ENCODE measurements at regions not wholly inside any gene's neighbourhood (a gene's known extent, or its start where the extent isn't known, plus 50 kb on each side); places are given as distances from the start of the nearest gene placed in this dataset.

DNA sequence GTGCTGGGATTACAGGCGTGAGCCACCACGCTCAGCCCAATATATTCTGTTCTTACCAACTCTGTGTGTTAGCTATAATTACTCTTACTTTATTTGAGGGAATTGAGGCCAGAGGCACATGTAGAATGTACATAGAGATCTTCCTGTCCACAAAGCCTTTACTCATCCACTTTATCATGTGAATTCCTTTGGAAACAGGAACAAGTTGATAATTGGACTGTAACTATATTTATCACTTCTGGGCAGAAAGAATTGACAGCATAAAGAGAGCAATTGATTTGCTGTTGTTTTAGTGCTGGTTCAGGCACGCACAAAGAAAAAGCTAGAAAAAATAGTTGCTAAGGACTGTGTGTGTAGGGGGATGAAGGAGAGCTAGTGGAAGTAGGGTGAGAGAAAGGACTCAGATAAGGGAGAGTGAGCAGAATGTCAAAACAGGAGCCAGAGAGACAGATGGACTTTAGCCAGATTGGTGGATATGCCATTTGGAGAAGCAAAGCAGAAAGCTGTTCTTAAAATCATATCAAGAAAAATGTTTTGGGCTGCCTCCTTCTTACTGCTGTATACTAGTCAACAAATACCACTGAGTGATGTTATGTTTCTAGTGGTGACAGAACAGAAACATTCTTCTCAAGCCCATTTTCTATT, 929.8 kb upstream of the CNTN5 start:
- no peak overlapping the region for H3K4me3 ChIP-seq (ENCODE audit: low read depth, low read length)
- TF ChIP-seq, protein P1, sequence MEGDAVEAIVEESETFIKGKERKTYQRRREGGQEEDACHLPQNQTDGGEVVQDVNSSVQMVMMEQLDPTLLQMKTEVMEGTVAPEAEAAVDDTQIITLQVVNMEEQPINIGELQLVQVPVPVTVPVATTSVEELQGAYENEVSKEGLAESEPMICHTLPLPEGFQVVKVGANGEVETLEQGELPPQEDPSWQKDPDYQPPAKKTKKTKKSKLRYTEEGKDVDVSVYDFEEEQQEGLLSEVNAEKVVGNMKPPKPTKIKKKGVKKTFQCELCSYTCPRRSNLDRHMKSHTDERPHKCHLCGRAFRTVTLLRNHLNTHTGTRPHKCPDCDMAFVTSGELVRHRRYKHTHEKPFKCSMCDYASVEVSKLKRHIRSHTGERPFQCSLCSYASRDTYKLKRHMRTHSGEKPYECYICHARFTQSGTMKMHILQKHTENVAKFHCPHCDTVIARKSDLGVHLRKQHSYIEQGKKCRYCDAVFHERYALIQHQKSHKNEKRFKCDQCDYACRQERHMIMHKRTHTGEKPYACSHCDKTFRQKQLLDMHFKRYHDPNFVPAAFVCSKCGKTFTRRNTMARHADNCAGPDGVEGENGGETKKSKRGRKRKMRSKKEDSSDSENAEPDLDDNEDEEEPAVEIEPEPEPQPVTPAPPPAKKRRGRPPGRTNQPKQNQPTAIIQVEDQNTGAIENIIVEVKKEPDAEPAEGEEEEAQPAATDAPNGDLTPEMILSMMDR (IDR thresholded peaks at IDR 0.05; ENCODE audit: control insufficient read depth, extremely low read depth, insufficient read depth): no peak
- DNase-seq (ENCODE audit: low read depth): no peak

DNA sequence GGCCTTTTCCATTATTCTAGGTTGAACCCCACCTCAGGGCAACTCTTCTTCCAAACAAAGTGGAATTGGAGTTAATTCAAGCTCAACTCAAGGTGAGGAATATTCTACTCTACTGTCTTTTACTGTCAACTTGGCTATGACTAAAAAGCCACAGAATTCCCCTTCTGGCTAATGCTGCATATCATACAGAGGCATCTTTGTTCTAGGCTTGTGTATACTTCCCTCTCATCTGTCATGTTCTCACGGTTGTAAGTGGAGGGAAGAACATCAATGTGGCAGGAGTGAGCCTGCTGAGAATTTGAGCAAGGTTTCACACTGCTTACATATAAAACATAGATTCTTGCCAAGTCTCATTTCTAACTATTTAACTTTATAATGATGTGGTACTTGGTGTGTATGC, 921.4 kb upstream of the CNTN5 start:
- DNase-seq (ENCODE audit: low read depth): no peak
- no peak overlapping the region for H3K4me3 ChIP-seq (ENCODE audit: low read depth, low read length)
- TF ChIP-seq, protein P1 (IDR thresholded peaks at IDR 0.05; ENCODE audit: control insufficient read depth, extremely low read depth, insufficient read depth): no peak

DNA sequence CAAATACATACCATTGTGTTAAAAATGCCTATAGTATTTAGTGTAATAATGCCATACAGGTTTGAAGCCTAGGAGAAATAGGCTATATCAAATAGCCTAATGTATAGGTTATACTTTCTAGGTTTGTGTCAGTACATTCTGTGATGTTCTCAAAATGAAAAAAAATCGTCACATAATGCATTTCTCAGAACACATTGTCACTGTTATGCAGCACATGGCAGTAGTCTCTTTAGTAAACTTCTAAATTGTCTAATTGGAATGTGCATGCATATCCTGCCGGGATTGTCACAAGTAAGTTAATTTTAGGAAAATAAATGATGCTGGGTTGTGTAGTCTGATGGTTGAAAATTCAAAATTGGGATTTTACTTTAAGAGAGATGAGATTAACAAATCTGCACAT, 920.1 kb upstream of the CNTN5 start:
- no peak overlapping the region for H3K4me3 ChIP-seq (ENCODE audit: low read depth, low read length)
- DNase-seq (ENCODE audit: low read depth): no peak
- TF ChIP-seq, protein P1 (IDR thresholded peaks at IDR 0.05; ENCODE audit: control insufficient read depth, extremely low read depth, insufficient read depth): no peak

DNA sequence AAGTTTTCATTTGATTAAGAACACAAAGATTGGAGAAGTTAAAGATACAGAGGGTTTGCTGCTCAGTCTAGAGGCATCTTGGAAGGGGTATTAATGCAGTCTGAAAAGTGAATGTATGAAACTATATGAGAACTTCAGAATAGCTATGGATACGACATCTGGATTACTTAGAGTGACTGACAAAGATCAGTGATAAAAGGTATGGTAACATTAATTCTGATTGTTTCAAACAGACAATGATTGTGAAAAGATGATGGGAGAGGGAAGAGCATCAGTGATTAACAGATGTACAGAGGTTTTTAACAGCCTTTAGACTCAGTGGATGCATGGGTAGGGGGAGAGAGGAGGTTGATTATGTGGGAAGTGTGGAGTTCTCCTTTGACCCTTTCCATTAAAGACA, 919.4 kb upstream of the CNTN5 start:
- H3K4me3 ChIP-seq (ENCODE audit: low read depth, low read length): no peak overlapping the region
- TF ChIP-seq, protein P1 (IDR thresholded peaks at IDR 0.05; ENCODE audit: control insufficient read depth, extremely low read depth, insufficient read depth): no peak
- DNase-seq (ENCODE audit: low read depth): no peak

DNA sequence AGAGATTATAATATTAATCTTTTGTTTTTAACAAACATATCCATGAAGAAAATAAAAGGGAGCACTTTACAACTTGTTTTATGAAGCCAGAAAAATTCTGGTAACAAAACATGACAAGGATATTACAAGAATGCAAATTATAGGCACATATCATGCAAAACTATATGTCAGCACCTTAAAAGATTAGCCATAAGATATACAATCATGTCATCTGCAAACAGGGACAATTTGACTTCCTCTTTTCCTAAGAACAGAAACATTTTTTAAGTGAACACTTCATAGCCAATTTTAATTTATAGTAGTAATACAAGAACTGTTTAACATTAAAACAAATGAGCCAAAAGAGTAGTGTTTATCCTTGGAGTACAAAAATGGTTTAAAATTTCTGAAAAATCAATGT, 916.5 kb upstream of the CNTN5 start:
- TF ChIP-seq, protein P1 (IDR thresholded peaks at IDR 0.05; ENCODE audit: control insufficient read depth, extremely low read depth, insufficient read depth): no peak
- no peak for DNase-seq (ENCODE audit: low read depth)

DNA sequence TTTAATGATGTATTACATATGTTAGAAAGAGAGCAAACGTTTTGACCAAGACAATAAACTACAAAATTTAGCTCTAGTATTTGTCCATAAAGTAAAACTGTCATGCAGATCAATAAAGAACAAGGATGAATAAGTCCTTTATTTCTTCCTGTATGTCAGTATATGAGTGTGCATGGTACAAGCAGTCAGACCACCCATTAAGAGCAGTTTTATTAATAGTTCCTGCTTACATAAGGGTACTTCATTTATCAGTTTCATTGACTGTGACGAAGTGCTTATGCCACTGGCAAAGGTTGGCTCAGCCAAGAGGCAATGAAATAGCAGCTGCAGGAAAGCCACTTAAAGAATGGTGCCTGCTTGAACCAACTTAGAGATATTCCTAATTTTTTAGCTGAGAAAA, 913.0 kb upstream of the CNTN5 start:
- DNase-seq (ENCODE audit: low read depth): no peak
- TF ChIP-seq, protein P1 (IDR thresholded peaks at IDR 0.05; ENCODE audit: control insufficient read depth, extremely low read depth, insufficient read depth): no peak
- H3K4me3 ChIP-seq (ENCODE audit: low read depth, low read length): no peak overlapping the region

More for the DNA sequence above, 916.5 kb upstream of the CNTN5 start:
- no peak overlapping the region for H3K4me3 ChIP-seq (ENCODE audit: low read depth, low read length)

DNA sequence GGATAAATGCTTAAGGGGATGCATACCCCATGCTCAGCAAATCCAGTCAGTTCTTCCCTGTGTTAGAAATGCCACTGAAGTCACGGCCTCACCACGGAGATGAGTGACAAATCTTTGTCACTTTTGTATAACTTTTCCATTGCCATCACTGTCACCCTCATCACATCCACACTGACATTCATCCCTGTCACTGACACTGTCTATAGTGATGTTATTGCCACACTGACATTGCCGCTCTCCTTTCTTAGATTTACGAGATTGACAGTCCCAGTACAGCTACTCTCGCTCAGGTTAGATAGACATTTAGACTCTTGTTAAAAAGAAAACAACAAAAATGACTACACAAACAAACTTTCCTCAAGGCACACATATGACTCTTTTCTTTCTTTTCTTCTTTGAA, 910.7 kb upstream of the CNTN5 start:
- TF ChIP-seq, protein P1 (IDR thresholded peaks at IDR 0.05; ENCODE audit: control insufficient read depth, extremely low read depth, insufficient read depth): no peak
- no peak overlapping the region for H3K4me3 ChIP-seq (ENCODE audit: low read depth, low read length)
- no peak for DNase-seq (ENCODE audit: low read depth)
